CD14-positive monocyte (primary cell): ENCODE measurements at regions not wholly inside any gene's neighbourhood (a gene's known extent, or its start where the extent isn't known, plus 50 kb on each side); places are given as distances from the start of the nearest gene placed in this dataset.

Experiments used
- DNase-seq, 3 donors: peaks; one replicate each; pipeline ENCODE4 v3.0.0-alpha.2; 2011 to 2022
- H2AFZ ChIP-seq: 2 replicates; pipeline ENCODE4 v1.6.0; 2012; ENCODE audit warnings: mild to moderate bottlenecking, low read depth, low read length, inconsistent platforms; ENCODE audit not compliant: insufficient read depth, poor library complexity, severe bottlenecking
- H3K27ac ChIP-seq, 2 donors: 1 replicate in 1 of 2; 2 replicates in 1 of 2; pipeline ENCODE4 v1.5.1; 2012 to 2013; ENCODE audit warnings: low read length in 2 of 2, control low read depth in 1 of 2, inconsistent platforms in 1 of 2, low read depth in 1 of 2, mild to moderate bottlenecking in 1 of 2
- H3K27me3 ChIP-seq, 2 donors: one replicate each; pipeline versions ENCODE4 v1.6.0 to v1.6.1; 2011 to 2013; ENCODE audit warnings: low read length in 2 of 2; ENCODE audit not compliant: control insufficient read depth in 2 of 2, insufficient read depth in 2 of 2
- H3K36me3 ChIP-seq, 2 donors: replicated peaks in 1 of 2; 1 replicate in 1 of 2; 2 replicates in 1 of 2; pipeline versions ENCODE4 v1.5.1 to v1.6.1; 2012 to 2013; ENCODE audit warnings: low read length in 2 of 2, control low read depth in 1 of 2, inconsistent platforms in 1 of 2, mild to moderate bottlenecking in 1 of 2; ENCODE audit not compliant: insufficient read depth in 2 of 2, control insufficient read depth in 1 of 2
- H3K4me1 ChIP-seq, 2 donors: 1 replicate in 1 of 2; 2 replicates in 1 of 2; pipeline versions ENCODE4 v1.5.1 to v1.6.1; 2012 to 2013; ENCODE audit warnings: low read length in 2 of 2, control low read depth in 1 of 2, inconsistent platforms in 1 of 2, mild to moderate bottlenecking in 1 of 2, moderate library complexity in 1 of 2; ENCODE audit not compliant: insufficient read depth in 2 of 2, control insufficient read depth in 1 of 2
- H3K4me2 ChIP-seq: replicated peaks from 2 replicates; pipeline ENCODE3; 2012; ENCODE audit warnings: low read length, moderate library complexity, mild to moderate bottlenecking; ENCODE audit not compliant: poor library complexity, severe bottlenecking; ENCODE audit errors: extremely low read depth
- H3K4me3 ChIP-seq, 3 experiments: fragments of 200-600 bp in 1 of 3; sonication (generic) in 1 of 3; replicated peaks in 1 of 3; 1 replicate in 2 of 3; 2 replicates in 1 of 3; pipeline ENCODE4 v1.5.1; 2011 to 2013; ENCODE audit warnings: low read length in 3 of 3, mild to moderate bottlenecking in 3 of 3, control low read depth in 2 of 3, low read depth in 2 of 3, inconsistent platforms in 1 of 3, moderate library complexity in 1 of 3
- H3K79me2 ChIP-seq: 2 replicates; pipeline ENCODE4 v1.6.0; 2012; ENCODE audit warnings: mild to moderate bottlenecking, control low read depth, inconsistent platforms, low read length, moderate library complexity; ENCODE audit not compliant: insufficient read depth
- H3K9ac ChIP-seq: 2 replicates; pipeline ENCODE4 v1.6.0; 2017; ENCODE audit warnings: low read length, mild to moderate bottlenecking; ENCODE audit not compliant: insufficient read depth, poor library complexity, severe bottlenecking
- H3K9me3 ChIP-seq, 2 donors: replicated peaks in 1 of 2; 1 replicate in 1 of 2; 2 replicates in 1 of 2; pipeline versions ENCODE4 v1.5.1 to v1.6.1; 2012 to 2013; ENCODE audit warnings: low read length in 2 of 2, control low read depth in 1 of 2; ENCODE audit not compliant: control insufficient read depth in 1 of 2, insufficient read depth in 1 of 2
- H4K20me1 ChIP-seq: 2 replicates; pipeline ENCODE4 v1.6.0; 2012; ENCODE audit warnings: mild to moderate bottlenecking, low read length, control low read depth, moderate library complexity; ENCODE audit not compliant: insufficient read depth
- H3K27ac Mint-ChIP-seq, 7 donors: one replicate each; pipeline ENCODE4 v1.8.0; 2020; ENCODE audit warnings: mild to moderate bottlenecking in 7 of 7, mixed read lengths in 7 of 7, moderate library complexity in 6 of 7, inconsistent platforms in 2 of 7
- H3K27me3 Mint-ChIP-seq, 3 donors: one replicate each; pipeline ENCODE4 v1.8.0; 2021 to 2022; ENCODE audit warnings: low read depth in 3 of 3, mild to moderate bottlenecking in 3 of 3, mixed read lengths in 3 of 3, moderate library complexity in 3 of 3, inconsistent platforms in 1 of 3
- H3K36me3 Mint-ChIP-seq, 2 donors: one replicate each; pipeline ENCODE4 v1.8.0; 2020; ENCODE audit warnings: mixed read lengths in 2 of 2, inconsistent platforms in 1 of 2, mild to moderate bottlenecking in 1 of 2
- H3K4me1 Mint-ChIP-seq: one replicate; pipeline ENCODE4 v1.8.0; 2020; ENCODE audit warnings: mild to moderate bottlenecking, mixed read lengths
- H3K4me3 Mint-ChIP-seq, 2 donors: one replicate each; pipeline ENCODE4 v1.8.0; 2020; ENCODE audit warnings: mild to moderate bottlenecking in 2 of 2, mixed read lengths in 2 of 2, moderate library complexity in 1 of 2
- H3K9me3 Mint-ChIP-seq, 7 donors: one replicate each; pipeline ENCODE4 v1.8.0; 2020 to 2022; ENCODE audit warnings: mixed read lengths in 7 of 7, mild to moderate bottlenecking in 6 of 7, moderate library complexity in 6 of 7, inconsistent platforms in 2 of 7
- WGBS: methylation state at CpG from one replicate; pipeline ENCODE4 v1.1.5; 2013; ENCODE audit warnings: missing lambda C conversion rate; ENCODE audit not compliant: insufficient coverage; 5-methylcytosine and 5-hydroxymethylcytosine counted together
- intact Hi-C, 2 donors: fragments of 100-400 bp; cut with micrococcal nuclease; formaldehyde crosslinking; loops; one replicate each; pipeline versions ENCODE4 v1.15.0 to v1.15.1; 2023
- TF ChIP-seq, protein P1 (sequence below): fragments of 200-600 bp; IDR thresholded peaks from one replicate; pipeline ENCODE4 v1.8.0; 2022; ENCODE audit warnings: antibody characterized with exemption, mild to moderate bottlenecking

DNA sequence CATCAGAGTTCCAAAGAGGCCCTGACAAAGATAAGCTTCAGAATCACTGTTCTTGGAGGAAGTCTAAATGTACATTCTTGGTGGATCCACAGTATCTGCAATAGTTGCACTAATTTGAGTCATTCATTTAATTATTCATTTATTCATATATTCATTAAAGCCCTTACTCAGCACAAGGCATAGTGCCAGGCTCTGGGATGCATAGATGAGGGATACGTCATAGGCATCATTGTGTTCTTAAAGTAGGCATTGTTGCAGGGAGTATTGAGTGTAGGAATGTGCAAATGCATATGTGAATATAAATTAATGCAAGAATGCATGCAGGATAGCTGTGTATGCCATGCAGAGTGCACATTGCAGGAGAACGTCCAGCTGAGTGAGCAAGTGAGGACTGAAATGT is 100.7 kb downstream of the DRD1 start:
- WGBS, result 90% methylated on average over 2 of the region's 2 CpGs
- Mint-ChIP-seq H3K27me3 (peaks cover 0 to 3% (median 2%) of the 10 kb centered on the region in 3 donors), H3K9me3 (peaks cover 0 to 5% (median 3%) of the 10 kb centered on the region in 7 donors), H3K4me1 (no peaks in the 10 kb centered on the region), H3K27ac (no peak overlapping the region), H3K4me3 (no peak overlapping the region), H3K36me3 (no peaks in the 10 kb centered on the region)
- Histone ChIP-seq H3K4me1 (no peaks in the 10 kb centered on the region), H3K79me2 (no peaks in the 10 kb centered on the region), H2AFZ (no peak overlapping the region), H3K9me3 (no peaks in the 10 kb centered on the region), H3K27me3 (no peaks in the 10 kb centered on the region), H3K4me3 (no peak overlapping the region), H4K20me1 (no peaks in the 10 kb centered on the region), H3K36me3 (no peaks in the 10 kb centered on the region), H3K4me2 (no peak overlapping the region), H3K27ac (no peak overlapping the region), H3K9ac (no peak overlapping the region)
- no peak for DNase-seq
- intact Hi-C loops, result no loop called here
- TF ChIP-seq, protein P1, sequence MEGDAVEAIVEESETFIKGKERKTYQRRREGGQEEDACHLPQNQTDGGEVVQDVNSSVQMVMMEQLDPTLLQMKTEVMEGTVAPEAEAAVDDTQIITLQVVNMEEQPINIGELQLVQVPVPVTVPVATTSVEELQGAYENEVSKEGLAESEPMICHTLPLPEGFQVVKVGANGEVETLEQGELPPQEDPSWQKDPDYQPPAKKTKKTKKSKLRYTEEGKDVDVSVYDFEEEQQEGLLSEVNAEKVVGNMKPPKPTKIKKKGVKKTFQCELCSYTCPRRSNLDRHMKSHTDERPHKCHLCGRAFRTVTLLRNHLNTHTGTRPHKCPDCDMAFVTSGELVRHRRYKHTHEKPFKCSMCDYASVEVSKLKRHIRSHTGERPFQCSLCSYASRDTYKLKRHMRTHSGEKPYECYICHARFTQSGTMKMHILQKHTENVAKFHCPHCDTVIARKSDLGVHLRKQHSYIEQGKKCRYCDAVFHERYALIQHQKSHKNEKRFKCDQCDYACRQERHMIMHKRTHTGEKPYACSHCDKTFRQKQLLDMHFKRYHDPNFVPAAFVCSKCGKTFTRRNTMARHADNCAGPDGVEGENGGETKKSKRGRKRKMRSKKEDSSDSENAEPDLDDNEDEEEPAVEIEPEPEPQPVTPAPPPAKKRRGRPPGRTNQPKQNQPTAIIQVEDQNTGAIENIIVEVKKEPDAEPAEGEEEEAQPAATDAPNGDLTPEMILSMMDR, result no peak

DNA sequence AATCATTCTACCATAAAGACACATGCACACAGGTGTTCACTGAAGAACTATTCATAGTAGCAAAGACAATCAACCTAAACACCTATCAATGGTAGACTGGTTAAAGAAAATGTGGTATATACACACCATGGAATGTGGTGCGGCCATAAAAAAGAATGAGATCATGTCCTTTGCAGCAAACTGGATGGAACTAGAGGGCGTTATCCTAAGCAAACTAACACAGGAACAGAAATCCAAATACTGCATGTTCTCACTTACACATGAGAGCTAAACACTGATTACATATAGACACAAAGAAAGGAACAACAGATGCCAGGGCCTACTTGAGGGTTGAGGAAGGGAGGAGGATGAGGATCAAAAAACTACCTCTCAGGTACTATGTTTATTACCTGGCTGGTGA is 103.8 kb downstream of the DRD1 start:
- WGBS, result no CpG with 5 or more reads among the region's 2 CpGs
- H4K20me1 ChIP-seq, result no peaks in the 10 kb centered on the region
- no peaks in the 10 kb centered on the region for H3K79me2 ChIP-seq
- TF ChIP-seq, protein P1, result no peak
- Mint-ChIP-seq H3K36me3 (no peaks in the 10 kb centered on the region), H3K9me3 (peaks cover 0 to 3% (median 0%) of the 10 kb centered on the region in 7 donors), H3K27ac (no peak overlapping the region), H3K4me1 (no peaks in the 10 kb centered on the region), H3K4me3 (no peak overlapping the region), H3K27me3 (peaks cover 0 to 3% (median 0%) of the 10 kb centered on the region in 3 donors)
- no peaks in the 10 kb centered on the region for H3K4me1 ChIP-seq
- H3K36me3 ChIP-seq, result no peaks in the 10 kb centered on the region
- H3K27ac ChIP-seq, result no peak overlapping the region
- H2AFZ ChIP-seq, result no peak overlapping the region
- intact Hi-C loops, result no loop called here
- no peaks in the 10 kb centered on the region for H3K9me3 ChIP-seq
- no peak for DNase-seq
- H3K9ac ChIP-seq, result no peak overlapping the region
- H3K4me3 ChIP-seq, result no peak overlapping the region
- H3K27me3 ChIP-seq, result no peaks in the 10 kb centered on the region
- no peak overlapping the region for H3K4me2 ChIP-seq
